ENCODE measurements at regions not wholly inside any gene's neighbourhood (a gene's known extent, or its start where the extent isn't known, plus 50 kb on each side); places are given as distances from the start of the nearest gene placed in this dataset.

DNA sequence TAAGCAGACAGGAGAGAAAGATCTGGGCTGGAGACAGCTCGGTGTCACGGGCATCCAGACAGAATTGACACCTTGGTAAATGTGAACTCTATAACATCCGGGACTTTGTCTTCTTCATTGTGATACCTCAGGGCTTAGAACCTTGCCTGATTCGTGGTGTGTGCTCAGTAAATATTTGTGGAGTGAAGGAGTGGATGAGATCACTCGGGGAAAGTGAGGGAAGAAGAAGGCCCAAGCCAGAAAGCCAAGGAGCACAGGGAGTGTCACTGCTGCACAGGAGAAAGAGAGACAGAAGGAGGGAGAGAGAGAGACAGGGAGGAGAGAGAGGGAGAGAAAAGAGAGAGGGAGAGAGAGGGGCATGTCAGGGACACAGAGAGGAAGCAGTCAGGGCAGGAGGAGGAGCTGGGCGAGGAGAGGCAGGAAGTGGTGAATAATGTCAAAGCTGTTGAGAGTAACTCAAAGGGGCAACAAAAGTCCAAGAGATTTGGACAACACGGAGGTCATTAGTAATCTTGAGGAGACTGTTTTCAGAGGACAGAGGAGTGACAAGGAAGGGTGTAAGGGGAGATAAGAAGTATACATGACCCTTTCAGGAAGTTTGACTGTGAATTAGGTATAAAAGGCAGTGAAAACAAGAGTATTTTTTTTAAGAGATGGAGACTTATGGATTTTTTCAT, 141.6 kb upstream of the MAX start:
- H3K27ac ChIP-seq = peak overlapping the region; percentile 45
- in situ Hi-C loops (cut with MboI) = no loop called here
- WGBS, 2 experiments (ENCODE audit: low coverage in 1 of 2, low lambda C conversion rate in 2 of 2, missing lambda C conversion rate in 2 of 2) = 71 to 72% methylated on average over 7 of the region's 7 CpGs

DNA sequence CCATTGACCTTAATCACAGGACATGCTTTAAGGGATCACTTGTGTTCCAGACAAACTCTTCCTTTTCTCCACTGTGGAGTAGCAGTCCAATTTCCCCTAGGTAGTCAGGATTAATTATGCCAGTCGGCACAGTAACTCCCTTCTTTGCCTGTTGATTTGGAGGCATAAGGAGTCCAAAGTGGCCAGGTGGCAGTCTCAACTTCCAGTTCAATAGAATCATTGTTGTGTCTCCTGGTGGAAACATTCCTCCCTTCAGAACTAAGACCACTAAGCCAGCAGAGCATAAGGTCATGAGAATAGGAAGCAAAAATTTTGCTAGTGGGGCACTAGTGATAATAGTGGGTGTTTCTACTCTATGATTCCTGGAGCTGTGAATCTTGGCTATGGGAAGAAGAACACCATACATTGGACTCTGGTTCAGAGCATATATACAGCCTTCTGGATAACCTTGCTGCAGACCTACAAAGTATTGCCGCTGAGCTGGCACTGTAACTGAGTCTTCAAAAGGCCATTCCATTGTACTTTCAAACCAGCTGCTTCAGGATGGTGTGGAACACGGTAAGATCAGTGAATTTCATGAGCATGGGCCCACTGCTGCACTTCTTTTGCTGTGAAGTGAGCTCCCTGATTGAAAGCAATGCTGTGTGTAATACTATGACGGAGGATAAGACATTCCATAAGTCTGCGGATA, 147.3 kb upstream of the MAX start:
- no peak overlapping the region for H3K9ac ChIP-seq
- H3K4me1 ChIP-seq (ENCODE audit: insufficient read depth) = peaks cover 30% of the 10 kb centered on the region
- no peaks in the 10 kb centered on the region for H3K79me2 ChIP-seq (ENCODE audit: insufficient read depth)
- 96 to 99% methylated on average over 5 of the region's 5 CpGs for WGBS, 2 experiments (ENCODE audit: low coverage in 1 of 2, low lambda C conversion rate in 2 of 2, missing lambda C conversion rate in 2 of 2)
- H4K20me1 ChIP-seq (ENCODE audit: insufficient read depth) = no peaks in the 10 kb centered on the region
- H3K36me3 ChIP-seq (ENCODE audit: low read depth) = no peaks in the 10 kb centered on the region
- no peak overlapping the region for H3K4me3 ChIP-seq
- no peaks in the 10 kb centered on the region for H3K9me2 ChIP-seq (ENCODE audit: insufficient read depth)
- TF ChIP-seq EZH2phosphoT487 (IDR thresholded peaks at IDR 0.05; ENCODE audit: insufficient read depth, low read depth) (no peak), EZH2 (IDR thresholded peaks at IDR 0.05; ENCODE audit: insufficient read depth, poor library complexity, severe bottlenecking) (no peak)
- no peak overlapping the region for H3K4me2 ChIP-seq (ENCODE audit: unreplicated experiment)
- peaks cover 16% of the 10 kb centered on the region for H3F3A ChIP-seq (ENCODE audit: insufficient read depth)
- no peaks in the 10 kb centered on the region for H3K27me3 ChIP-seq (replicated peaks; ENCODE audit: insufficient read depth)
- H3K9me3 ChIP-seq (ENCODE audit: low read depth) = no peaks in the 10 kb centered on the region
- H2AFZ ChIP-seq = no peak overlapping the region
- DNase-seq = no peak
- no peak overlapping the region for H3K27ac ChIP-seq
- in situ Hi-C loops (cut with MboI) = no loop called here

More for the DNA sequence above, 141.6 kb upstream of the MAX start:
- Histone ChIP-seq H3K9ac (peak overlapping the region; percentile 7; the same call in 1 of the 2 replicates), H3K4me2 (ENCODE audit: unreplicated experiment) (no peak overlapping the region), H3K4me1 (ENCODE audit: insufficient read depth) (peaks cover 18% of the 10 kb centered on the region), H2AFZ (peak overlapping the region; percentile 74), H3F3A (ENCODE audit: insufficient read depth) (0 out of 2 replicates have a peak, but pooled peaks cover 14% of the 10 kb centered on the region), H4K20me1 (ENCODE audit: insufficient read depth) (no peaks in the 10 kb centered on the region), H3K36me3 (ENCODE audit: low read depth) (no peaks in the 10 kb centered on the region), H3K9me2 (ENCODE audit: insufficient read depth) (no peaks in the 10 kb centered on the region), H3K4me3 (no peak overlapping the region), H3K79me2 (ENCODE audit: insufficient read depth) (no peaks in the 10 kb centered on the region), H3K9me3 (ENCODE audit: low read depth) (no peaks in the 10 kb centered on the region), H3K27me3 (replicated peaks; ENCODE audit: insufficient read depth) (no peaks in the 10 kb centered on the region)
- DNase-seq = peak; percentile 52
- no peak for TF ChIP-seq EZH2 (IDR thresholded peaks at IDR 0.05; ENCODE audit: insufficient read depth, poor library complexity, severe bottlenecking)
- no peak for TF ChIP-seq EZH2phosphoT487 (IDR thresholded peaks at IDR 0.05; ENCODE audit: insufficient read depth, low read depth)

DNA sequence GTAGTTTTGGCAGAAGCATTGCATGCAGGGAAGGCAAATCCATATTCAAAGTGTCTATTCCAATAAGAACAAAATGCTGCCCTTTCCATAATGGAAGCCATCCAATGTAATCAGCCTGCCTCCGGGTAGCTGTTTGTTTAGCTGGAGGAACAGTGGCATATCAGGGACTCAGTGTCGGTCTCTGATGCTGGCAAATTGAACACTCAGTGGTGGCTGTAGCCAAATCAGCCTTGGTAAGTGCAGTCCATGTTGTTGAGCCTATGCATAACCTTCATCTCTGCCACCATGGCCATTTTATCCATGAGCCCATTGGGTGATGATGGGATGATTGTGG, 147.8 kb upstream of the MAX start:
- in situ Hi-C loops (cut with MboI) = no loop called here
- no peaks in the 10 kb centered on the region for H4K20me1 ChIP-seq (ENCODE audit: insufficient read depth)
- 97 to 100% methylated on average over 2 of the region's 2 CpGs for WGBS, 2 experiments (ENCODE audit: low coverage in 1 of 2, low lambda C conversion rate in 2 of 2, missing lambda C conversion rate in 2 of 2)
- no peak overlapping the region for H3K4me2 ChIP-seq (ENCODE audit: unreplicated experiment)
- H2AFZ ChIP-seq = no peak overlapping the region
- H3K9me3 ChIP-seq (ENCODE audit: low read depth) = no peaks in the 10 kb centered on the region
- H3K36me3 ChIP-seq (ENCODE audit: low read depth) = no peaks in the 10 kb centered on the region
- H3K4me3 ChIP-seq = no peak overlapping the region
- H3K9ac ChIP-seq = no peak overlapping the region
- H3K9me2 ChIP-seq (ENCODE audit: insufficient read depth) = no peaks in the 10 kb centered on the region
- TF ChIP-seq EZH2 (IDR thresholded peaks at IDR 0.05; ENCODE audit: insufficient read depth, poor library complexity, severe bottlenecking) (no peak), EZH2phosphoT487 (IDR thresholded peaks at IDR 0.05; ENCODE audit: insufficient read depth, low read depth) (no peak)
- peaks cover 16% of the 10 kb centered on the region for H3F3A ChIP-seq (ENCODE audit: insufficient read depth)
- no peak for DNase-seq
- H3K79me2 ChIP-seq (ENCODE audit: insufficient read depth) = no peaks in the 10 kb centered on the region
- H3K27me3 ChIP-seq (replicated peaks; ENCODE audit: insufficient read depth) = no peaks in the 10 kb centered on the region
- peaks cover 35% of the 10 kb centered on the region for H3K4me1 ChIP-seq (ENCODE audit: insufficient read depth)
- no peak overlapping the region for H3K27ac ChIP-seq

DNA sequence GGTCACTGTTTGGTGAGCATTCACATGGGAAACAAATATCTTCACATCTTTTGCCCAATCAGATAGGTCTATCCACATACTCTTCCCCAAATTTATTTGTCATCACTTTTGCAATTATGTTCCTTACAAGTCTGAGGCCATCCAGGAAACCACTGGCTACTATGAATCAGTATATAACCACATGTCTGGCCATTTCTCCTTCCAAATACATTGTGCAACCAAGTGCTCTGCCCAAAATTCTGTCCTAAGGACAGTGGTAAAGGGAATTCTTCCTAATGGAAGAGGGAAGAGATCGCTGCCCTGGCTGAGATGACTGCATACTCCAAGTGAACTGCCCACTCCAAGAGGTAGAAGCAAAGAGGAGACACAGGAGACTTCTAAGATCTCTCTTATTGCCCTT, 148.9 kb upstream of the MAX start:
- Histone ChIP-seq H3F3A (ENCODE audit: insufficient read depth) (peaks cover 16% of the 10 kb centered on the region), H3K9ac (no peak overlapping the region), H3K79me2 (ENCODE audit: insufficient read depth) (no peaks in the 10 kb centered on the region), H2AFZ (no peak overlapping the region), H3K9me3 (ENCODE audit: low read depth) (no peaks in the 10 kb centered on the region), H3K27me3 (replicated peaks; ENCODE audit: insufficient read depth) (no peaks in the 10 kb centered on the region), H3K4me2 (ENCODE audit: unreplicated experiment) (peak overlapping the region; percentile 62), H3K4me3 (0 out of 2 replicates have a peak overlapping the region, but pooled peaks have one; percentile 7), H3K9me2 (ENCODE audit: insufficient read depth) (no peaks in the 10 kb centered on the region), H3K36me3 (ENCODE audit: low read depth) (no peaks in the 10 kb centered on the region), H4K20me1 (ENCODE audit: insufficient read depth) (no peaks in the 10 kb centered on the region), H3K4me1 (ENCODE audit: insufficient read depth) (peaks cover 39% of the 10 kb centered on the region), H3K27ac (peak overlapping the region; percentile 72)
- TF ChIP-seq EZH2 (IDR thresholded peaks at IDR 0.05; ENCODE audit: insufficient read depth, poor library complexity, severe bottlenecking) (no peak), EZH2phosphoT487 (IDR thresholded peaks at IDR 0.05; ENCODE audit: insufficient read depth, low read depth) (0 out of 2 replicates have a peak, but pooled peaks have one; percentile 68)
- 0 to 5% methylated on average over 1 of the region's 1 CpG for WGBS, 2 experiments (ENCODE audit: low coverage in 1 of 2, low lambda C conversion rate in 2 of 2, missing lambda C conversion rate in 2 of 2)
- in situ Hi-C loops (cut with MboI) = no loop called here
- DNase-seq = peak; percentile 98
